T-helper 1 cell treated with Interleukin-12 subunit alpha and Interleukin-12 subunit beta and Interleukin-4 antibody, amounts not matched to agents 30 μg/mL and 1 μg/mL, for 36 hours (primary cell): ENCODE measurements at regions not wholly inside any gene's neighbourhood (a gene's known extent, or its start where the extent isn't known, plus 50 kb on each side); places are given as distances from the start of the nearest gene placed in this dataset.
"Not testable (repeated sequence)": the region's sequence is repeated elsewhere in the genome, so short reads cannot be mapped to it uniquely, and the experiment has no call there.

ENCODE experiments used
- H3K27ac Mint-ChIP-seq: one replicate; pipeline ENCODE4 v1.8.0; 2021; ENCODE audit warnings: mild to moderate bottlenecking, mixed read lengths
- H3K27me3 Mint-ChIP-seq: one replicate; pipeline ENCODE4 v1.8.0; 2021; ENCODE audit warnings: low read depth, mixed read lengths
- H3K36me3 Mint-ChIP-seq: one replicate; pipeline ENCODE4 v1.8.0; 2021; ENCODE audit warnings: low read depth, mixed read lengths
- H3K4me1 Mint-ChIP-seq: one replicate; pipeline ENCODE4 v1.8.0; 2021; ENCODE audit warnings: low read depth, mixed read lengths
- H3K4me3 Mint-ChIP-seq: one replicate; pipeline ENCODE4 v1.8.0; 2021; ENCODE audit warnings: mild to moderate bottlenecking, moderate library complexity, mixed read lengths
- H3K9me3 Mint-ChIP-seq: one replicate; pipeline ENCODE4 v1.8.0; 2021; ENCODE audit warnings: mixed read lengths

DNA sequence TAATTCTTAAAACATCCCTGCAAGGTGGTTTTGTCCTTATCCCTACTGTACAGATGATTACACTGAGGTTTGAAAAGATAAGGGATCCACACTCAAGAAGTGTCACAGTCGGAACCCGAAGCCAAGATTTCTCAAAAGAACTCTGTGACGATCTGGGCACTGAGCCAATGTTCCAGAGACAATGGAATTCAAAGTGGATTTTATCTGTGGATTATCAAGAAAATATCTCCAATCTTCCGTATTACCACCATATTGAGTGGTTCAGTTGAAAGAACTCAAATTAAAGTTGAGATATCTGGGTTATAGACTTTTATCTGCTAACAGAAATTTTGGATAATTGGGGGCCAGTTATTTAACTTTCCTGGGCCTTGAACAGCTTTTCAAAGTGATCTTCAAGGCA lies 100.0 kb upstream of the GRAMD1B start:
- Mint-ChIP-seq H3K36me3 (peaks cover 4% of the 10 kb centered on the region), H3K4me3 (no peak overlapping the region), H3K27ac (no peak overlapping the region), H3K9me3 (peaks cover 13% of the 10 kb centered on the region), H3K4me1 (no peaks in the 10 kb centered on the region), H3K27me3 (peaks cover 3% of the 10 kb centered on the region)

DNA sequence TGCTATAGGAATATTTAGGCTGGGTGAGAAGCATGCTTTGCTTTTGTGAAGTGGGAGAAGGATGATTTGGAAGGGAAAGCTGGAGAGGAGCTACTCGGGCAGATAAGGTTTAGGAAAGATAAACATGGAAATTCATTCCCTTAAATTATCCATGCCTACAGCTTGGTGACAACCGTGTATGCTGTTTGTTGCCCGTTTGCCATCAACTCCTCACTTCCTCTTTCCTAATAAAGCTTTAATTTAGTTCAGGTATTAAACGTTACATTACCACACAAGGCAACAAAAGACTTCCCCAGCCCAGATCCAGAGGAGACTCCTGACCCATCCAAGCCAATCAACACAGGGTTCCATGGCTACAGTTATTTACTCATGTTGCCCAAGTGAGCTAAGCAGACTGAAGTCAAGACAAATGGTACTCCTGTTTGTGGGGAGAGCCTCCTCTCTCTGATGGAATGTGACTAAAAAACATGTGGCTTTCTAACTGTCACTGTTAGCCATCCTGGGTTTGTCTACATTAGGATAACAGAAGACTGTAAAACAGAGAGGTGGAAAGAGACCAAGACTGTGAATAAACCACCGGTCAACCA lies 101.7 kb upstream of the GRAMD1B start:
- no peak overlapping the region for H3K4me3 Mint-ChIP-seq
- H3K27me3 Mint-ChIP-seq: no peaks in the 10 kb centered on the region
- no peaks in the 10 kb centered on the region for H3K4me1 Mint-ChIP-seq
- no peak overlapping the region for H3K27ac Mint-ChIP-seq
- peaks cover 8% of the 10 kb centered on the region for H3K9me3 Mint-ChIP-seq
- peaks cover 2% of the 10 kb centered on the region for H3K36me3 Mint-ChIP-seq

DNA sequence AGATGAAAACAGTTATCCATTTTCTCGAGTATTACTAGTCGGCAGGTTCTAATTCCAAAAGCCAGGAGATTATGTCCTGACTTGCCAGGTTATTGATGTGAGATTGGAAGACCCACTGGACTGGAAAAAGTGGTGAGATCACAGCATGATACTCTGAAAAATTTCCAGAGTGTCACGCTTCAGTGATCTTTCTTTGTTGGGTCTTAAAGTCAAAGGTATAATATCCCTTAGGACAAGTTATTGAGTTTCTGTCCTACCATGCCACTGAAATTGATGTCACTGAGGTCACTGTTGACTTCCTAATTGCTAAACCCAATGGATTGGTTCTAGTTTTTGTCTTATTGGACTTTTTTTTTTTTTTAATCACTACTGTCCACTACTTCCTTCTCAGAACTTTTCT lies 104.5 kb upstream of the GRAMD1B start:
- peaks cover 7% of the 10 kb centered on the region for H3K27me3 Mint-ChIP-seq

DNA sequence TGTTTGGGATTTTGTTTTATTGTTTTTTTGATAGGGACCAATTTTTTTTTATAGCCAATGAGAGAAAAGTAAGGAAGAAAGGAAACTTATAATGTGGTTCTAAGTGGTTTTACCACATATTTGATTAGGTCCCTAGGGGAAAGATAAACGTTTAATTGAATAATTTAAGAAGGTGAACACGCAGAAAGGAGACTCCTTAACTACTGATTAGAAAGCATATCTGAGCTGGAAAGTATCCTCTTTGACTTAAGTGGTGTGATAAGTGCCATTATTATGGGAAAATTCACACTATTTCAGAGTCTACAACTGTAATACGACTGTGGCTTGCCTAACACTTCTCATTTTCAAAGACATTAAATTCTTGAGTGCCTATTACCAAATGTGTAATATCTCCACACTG lies 106.5 kb upstream of the GRAMD1B start:
- Mint-ChIP-seq H3K27ac (no peak overlapping the region), H3K9me3 (no peaks in the 10 kb centered on the region), H3K36me3 (peaks cover 3% of the 10 kb centered on the region), H3K4me3 (no peak overlapping the region), H3K4me1 (no peaks in the 10 kb centered on the region), H3K27me3 (peaks cover 23% of the 10 kb centered on the region)

More for the DNA sequence above, 104.5 kb upstream of the GRAMD1B start:
- Mint-ChIP-seq H3K4me3 (no peak overlapping the region), H3K4me1 (no peaks in the 10 kb centered on the region), H3K27ac (no peak overlapping the region), H3K9me3 (no peaks in the 10 kb centered on the region), H3K36me3 (no peaks in the 10 kb centered on the region)

DNA sequence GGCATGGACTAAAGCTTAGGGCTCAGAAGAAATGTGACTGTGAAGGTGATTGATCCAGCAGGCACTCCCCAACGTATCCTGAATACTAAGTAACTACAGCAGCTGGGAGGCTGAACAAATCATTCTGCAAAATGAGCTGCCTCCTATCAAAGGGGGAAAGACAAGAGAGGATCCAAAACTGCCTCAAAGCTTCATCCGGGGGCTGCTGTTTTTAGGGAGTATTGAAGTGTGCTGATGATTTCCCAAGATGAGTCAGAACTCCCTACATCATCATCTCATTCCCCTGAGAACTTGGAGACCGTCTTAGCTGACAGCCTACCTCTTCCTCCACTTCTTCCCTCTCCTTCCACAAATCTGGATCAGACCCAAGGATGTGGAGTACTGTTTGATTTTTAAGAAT lies 108.4 kb upstream of the GRAMD1B start:
- H3K4me1 Mint-ChIP-seq: no peaks in the 10 kb centered on the region
- no peak overlapping the region for H3K27ac Mint-ChIP-seq
- no peak overlapping the region for H3K4me3 Mint-ChIP-seq
- peaks cover 33% of the 10 kb centered on the region for H3K27me3 Mint-ChIP-seq
- H3K9me3 Mint-ChIP-seq: no peaks in the 10 kb centered on the region
- peaks cover 3% of the 10 kb centered on the region for H3K36me3 Mint-ChIP-seq

DNA sequence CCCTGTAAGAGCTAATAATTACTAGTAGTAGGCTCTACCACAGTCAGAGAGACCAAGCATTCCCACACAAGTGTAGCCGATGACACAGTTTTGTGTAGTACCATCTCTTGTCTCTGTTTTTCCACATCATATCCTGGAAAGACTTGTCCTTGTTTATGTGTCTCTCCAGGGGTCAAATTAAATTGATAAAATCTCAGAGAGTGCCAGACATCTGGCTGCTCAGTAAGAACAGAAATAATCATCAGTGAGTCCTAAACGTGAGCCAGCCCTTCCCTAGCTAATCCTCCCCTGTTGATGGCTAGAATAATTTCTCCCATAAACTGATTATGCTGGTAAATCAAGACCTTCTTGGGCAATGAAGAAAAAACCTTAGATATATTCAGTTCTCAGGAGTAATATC lies 111.4 kb upstream of the GRAMD1B start:
- Mint-ChIP-seq H3K36me3 (peaks cover 3% of the 10 kb centered on the region), H3K27ac (no peak overlapping the region), H3K27me3 (peaks cover 36% of the 10 kb centered on the region), H3K4me3 (no peak overlapping the region), H3K9me3 (no peaks in the 10 kb centered on the region), H3K4me1 (no peaks in the 10 kb centered on the region)

DNA sequence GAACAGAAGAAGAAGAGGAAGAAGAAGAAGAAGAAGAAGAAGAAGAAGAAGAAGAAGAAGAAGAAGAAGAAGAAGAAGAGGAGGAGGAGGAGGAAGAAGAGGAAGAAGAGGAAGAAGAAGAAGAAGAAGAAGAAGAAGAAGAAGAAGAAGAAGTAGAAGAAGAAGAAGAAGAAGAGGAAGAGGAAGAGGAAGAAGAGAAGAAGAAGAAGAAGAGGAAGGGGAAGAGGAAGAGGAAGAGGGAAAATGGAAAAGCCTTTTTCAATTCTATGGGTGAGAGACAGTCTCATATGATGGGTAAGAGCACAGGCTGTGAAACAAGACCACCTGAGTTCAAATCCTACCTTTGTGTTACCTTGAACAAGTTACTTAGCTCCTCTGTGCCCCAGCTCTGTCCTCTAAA lies 111.9 kb upstream of the GRAMD1B start:
- not testable (repeated sequence) for H3K9me3 Mint-ChIP-seq, H3K36me3 Mint-ChIP-seq, H3K27ac Mint-ChIP-seq, H3K4me3 Mint-ChIP-seq, H3K4me1 Mint-ChIP-seq
- peaks cover 39% of the 10 kb centered on the region for H3K27me3 Mint-ChIP-seq

DNA sequence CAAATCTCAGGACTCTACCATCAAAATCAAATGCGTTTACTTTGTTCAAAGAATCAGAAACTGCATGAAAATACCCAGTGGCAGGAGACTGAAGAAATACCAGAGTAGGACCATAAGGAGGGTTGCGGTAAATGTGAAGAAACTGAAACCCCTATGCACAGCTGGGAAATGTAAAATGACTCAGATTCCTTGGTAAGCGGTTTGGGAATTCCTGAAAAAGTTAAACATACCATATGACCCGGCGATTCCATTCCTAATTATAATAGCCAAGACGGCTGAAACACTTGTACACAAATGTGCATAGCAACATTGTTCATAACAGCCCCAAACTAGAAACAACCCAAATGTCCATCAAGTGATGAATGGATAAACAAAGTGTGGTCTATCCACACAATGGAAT lies 114.1 kb upstream of the GRAMD1B start:
- Mint-ChIP-seq H3K36me3 (peaks cover 7% of the 10 kb centered on the region), H3K4me1 (no peaks in the 10 kb centered on the region), H3K4me3 (no peak overlapping the region), H3K9me3 (no peaks in the 10 kb centered on the region), H3K27me3 (peaks cover 37% of the 10 kb centered on the region), H3K27ac (no peak overlapping the region)

DNA sequence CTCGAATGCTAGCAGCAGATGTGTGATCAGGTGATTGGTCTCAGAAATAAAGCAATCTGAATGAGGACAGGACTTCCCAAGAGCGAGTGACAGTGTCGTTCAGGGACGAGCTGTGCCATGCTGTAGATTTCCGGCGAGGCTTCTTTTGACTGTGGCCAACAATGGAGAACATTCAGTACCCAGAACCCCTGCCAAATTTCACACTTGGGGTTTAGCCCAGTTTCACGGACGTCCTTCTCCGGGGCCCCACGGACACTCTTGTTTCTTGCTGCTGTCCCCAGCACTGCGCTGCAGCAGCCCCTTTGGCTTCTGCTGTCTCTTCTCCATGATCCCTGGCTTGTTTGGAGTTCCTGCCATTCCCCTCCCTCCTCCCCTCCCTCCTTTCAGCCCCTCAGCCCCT lies 115.1 kb upstream of the GRAMD1B start:
- peaks cover 29% of the 10 kb centered on the region for H3K27me3 Mint-ChIP-seq
- no peaks in the 10 kb centered on the region for H3K4me1 Mint-ChIP-seq
- no peak overlapping the region for H3K4me3 Mint-ChIP-seq
- H3K9me3 Mint-ChIP-seq: no peaks in the 10 kb centered on the region
- H3K27ac Mint-ChIP-seq: no peak overlapping the region
- peaks cover 5% of the 10 kb centered on the region for H3K36me3 Mint-ChIP-seq

DNA sequence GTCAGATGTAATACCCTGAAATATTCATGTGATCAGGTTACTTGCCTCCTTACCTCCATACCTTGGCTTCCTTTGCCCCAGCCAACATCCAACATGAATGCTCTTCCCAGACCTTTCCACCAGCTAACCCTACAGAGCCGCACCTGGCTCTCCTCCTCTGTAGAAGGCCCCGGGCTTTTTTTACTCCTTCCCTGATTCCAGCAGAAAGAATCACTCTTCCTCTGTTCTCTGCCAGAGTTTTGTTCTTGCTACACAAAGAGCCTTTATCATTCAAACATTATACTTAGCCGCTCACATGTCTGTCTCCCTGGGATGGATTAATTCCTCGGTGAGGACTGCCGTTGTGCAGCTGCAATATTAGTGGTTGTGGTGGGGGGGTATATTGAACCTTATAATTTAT lies 116.8 kb upstream of the GRAMD1B start:
- Mint-ChIP-seq H3K36me3 (peaks cover 4% of the 10 kb centered on the region), H3K9me3 (no peaks in the 10 kb centered on the region), H3K4me1 (no peaks in the 10 kb centered on the region)

DNA sequence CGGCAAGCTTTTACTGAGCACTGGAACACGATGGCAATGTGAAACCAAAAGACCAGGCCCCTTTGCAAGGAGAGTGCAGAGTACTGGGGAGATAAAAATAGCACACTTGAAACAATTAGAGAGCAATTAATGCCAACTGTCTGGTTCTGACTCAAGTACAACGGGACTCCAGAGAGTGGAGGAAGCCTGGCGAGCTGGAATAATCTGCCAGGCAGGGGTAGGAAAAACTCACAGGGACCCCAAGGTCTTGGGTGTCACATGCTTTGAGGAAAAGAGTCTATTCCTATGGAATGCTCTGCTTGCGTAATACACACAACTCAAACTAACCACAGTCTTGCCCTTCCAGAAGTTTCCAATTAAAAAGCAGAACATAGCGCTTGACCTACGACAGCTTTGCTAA lies 113.0 kb upstream of the CLMP start:
- peaks cover 32% of the 10 kb centered on the region for H3K4me1 Mint-ChIP-seq
- H3K27ac Mint-ChIP-seq: no peak overlapping the region
- H3K9me3 Mint-ChIP-seq: no peaks in the 10 kb centered on the region
- peaks cover 4% of the 10 kb centered on the region for H3K36me3 Mint-ChIP-seq
- H3K27me3 Mint-ChIP-seq: peaks cover 2% of the 10 kb centered on the region
- H3K4me3 Mint-ChIP-seq: no peak overlapping the region

More for the DNA sequence above, 116.8 kb upstream of the GRAMD1B start:
- H3K4me3 Mint-ChIP-seq: no peak overlapping the region
- peaks cover 17% of the 10 kb centered on the region for H3K27me3 Mint-ChIP-seq
- no peak overlapping the region for H3K27ac Mint-ChIP-seq

DNA sequence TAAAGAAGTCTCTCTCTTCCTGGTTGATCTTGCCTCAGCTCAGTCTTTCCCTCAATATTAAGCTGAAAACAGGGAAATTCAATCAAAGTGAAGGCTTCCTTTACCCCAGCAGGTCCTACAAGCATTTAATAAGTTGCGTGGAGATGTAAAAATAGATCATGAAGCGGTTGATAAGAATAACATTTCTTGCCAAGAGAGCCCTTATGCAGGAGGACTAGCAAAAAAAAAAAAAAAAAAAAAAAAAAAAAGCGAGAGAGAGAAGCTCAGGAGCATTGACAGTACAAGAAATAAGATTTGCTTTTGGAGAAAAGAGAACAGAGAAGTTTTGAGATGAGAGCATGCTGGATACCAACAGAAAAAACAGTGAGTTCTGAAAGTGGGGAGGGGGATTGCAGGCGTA lies 112.2 kb upstream of the CLMP start:
- Mint-ChIP-seq H3K27ac (no peak overlapping the region), H3K4me3 (no peak overlapping the region), H3K36me3 (peaks cover under 1% of the 10 kb centered on the region), H3K9me3 (no peaks in the 10 kb centered on the region), H3K4me1 (peaks cover 38% of the 10 kb centered on the region), H3K27me3 (no peaks in the 10 kb centered on the region)

DNA sequence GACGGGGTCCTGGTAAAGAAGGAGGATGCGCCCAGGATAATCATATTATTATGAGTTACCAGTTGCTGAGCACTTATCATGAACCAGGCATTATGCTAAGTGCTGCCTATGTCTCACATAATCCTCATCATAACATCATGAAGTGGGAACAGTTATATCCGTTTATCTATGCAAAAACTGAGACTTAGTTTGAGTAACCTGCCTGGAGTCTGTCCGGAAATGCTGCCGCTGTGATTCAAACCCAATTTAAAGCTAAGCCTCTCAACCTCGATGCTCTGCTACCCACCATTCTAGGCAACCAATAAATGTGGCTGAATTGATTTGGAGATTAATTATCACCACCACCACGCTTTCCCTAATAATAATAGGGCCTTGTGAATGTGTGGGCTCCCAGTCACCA lies 111.5 kb upstream of the CLMP start:
- Mint-ChIP-seq H3K27ac (no peak overlapping the region), H3K36me3 (no peaks in the 10 kb centered on the region), H3K4me3 (no peak overlapping the region), H3K27me3 (no peaks in the 10 kb centered on the region), H3K4me1 (peaks cover 43% of the 10 kb centered on the region), H3K9me3 (no peaks in the 10 kb centered on the region)

DNA sequence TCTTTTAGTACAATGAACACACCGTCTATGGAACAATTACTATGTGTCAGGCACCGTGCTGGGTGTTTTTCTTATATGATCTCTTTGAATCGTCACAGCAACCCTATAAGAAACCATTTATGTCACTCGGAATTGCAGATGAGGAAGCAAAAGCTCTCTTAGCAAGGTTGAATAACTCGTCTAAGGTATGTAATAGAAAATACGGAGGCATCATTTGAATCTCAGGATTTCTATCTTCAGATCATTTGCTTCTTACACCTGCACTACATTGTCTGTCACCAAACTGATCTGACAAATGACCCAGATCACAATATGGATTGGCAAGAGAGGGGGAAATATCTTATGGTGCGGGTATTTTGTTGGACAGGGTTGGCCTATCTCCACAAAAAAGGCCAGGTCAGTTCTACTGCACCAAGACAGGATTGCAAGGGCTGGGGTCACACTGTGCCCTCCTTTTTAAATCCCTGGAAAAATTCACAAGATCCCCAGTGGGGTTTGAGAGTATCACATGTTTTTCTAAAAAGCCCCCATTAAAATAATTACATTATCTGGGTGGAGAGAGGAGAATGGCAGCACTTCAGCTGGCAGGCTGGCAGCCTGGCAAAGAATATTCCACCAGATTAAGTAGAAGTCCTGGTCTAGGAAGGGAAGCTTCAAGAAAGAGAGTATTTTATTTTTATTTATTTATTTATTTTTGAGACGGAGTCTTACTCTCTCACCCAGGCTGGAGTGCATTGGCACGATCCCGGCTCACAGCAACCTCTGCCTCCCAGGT lies 110.7 kb upstream of the CLMP start:
- Mint-ChIP-seq H3K36me3 (no peaks in the 10 kb centered on the region), H3K27me3 (no peaks in the 10 kb centered on the region), H3K4me1 (peaks cover 50% of the 10 kb centered on the region), H3K4me3 (no peak overlapping the region), H3K27ac (no peak overlapping the region), H3K9me3 (no peaks in the 10 kb centered on the region)

DNA sequence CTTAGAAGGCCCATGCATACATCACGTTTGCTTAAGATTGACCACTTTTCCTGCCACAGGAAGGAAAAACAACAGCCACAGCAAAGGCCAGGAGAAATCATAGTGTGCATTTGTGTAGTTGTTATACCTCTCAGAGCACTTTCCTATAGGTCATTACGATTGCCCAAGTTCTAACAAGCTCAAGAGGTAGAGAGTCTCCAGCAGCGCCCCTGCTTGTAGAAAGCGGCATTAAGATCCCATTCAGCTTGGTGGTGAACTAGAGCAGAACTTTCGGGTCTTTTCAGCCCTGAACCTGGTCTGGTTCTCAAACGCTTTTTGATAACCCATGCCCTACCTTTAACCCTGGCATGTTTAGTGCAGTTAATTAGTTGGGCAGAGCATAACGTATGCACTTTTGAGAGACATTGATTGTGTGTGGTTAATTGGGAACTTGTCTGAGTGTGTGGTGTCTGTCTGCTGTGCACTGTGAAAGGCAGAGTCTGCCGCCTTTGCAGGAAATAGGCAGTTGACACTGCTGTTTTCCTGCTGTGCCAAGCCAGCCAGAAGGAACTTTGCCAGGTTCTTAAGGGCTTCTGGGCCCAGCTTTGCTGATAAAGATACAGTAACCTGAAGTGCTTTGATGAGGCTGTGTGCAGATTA lies 109.9 kb upstream of the CLMP start:
- Mint-ChIP-seq H3K27ac (no peak overlapping the region), H3K4me3 (no peak overlapping the region), H3K4me1 (peaks cover 54% of the 10 kb centered on the region), H3K9me3 (no peaks in the 10 kb centered on the region), H3K27me3 (no peaks in the 10 kb centered on the region), H3K36me3 (no peaks in the 10 kb centered on the region)
